ENCODE measurements at regions not wholly inside any gene's neighbourhood (a gene's known extent, or its start where the extent isn't known, plus 50 kb on each side); places are given as distances from the start of the nearest gene placed in this dataset.

DNA sequence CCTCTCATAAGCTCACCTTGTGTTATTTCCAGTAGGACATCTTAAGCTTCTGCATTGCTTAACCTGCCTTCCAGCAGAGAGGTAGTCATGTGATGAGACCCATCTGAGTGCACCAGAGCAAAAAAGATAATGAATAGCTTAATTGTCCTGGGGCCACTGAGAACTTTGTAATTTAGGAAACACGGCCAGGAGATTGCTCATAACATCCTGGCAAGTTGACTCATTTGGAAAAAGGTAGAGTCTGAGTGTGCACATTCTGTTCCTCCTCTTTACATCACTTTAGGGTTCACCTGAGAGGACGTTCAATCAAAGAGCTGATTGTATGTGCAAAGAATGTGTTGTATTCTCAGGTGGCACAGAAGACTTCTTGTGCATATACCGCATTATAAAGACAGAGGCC lies 830.2 kb upstream of the SOX11 start (continued):
- TF ChIP-seq, protein P1, sequence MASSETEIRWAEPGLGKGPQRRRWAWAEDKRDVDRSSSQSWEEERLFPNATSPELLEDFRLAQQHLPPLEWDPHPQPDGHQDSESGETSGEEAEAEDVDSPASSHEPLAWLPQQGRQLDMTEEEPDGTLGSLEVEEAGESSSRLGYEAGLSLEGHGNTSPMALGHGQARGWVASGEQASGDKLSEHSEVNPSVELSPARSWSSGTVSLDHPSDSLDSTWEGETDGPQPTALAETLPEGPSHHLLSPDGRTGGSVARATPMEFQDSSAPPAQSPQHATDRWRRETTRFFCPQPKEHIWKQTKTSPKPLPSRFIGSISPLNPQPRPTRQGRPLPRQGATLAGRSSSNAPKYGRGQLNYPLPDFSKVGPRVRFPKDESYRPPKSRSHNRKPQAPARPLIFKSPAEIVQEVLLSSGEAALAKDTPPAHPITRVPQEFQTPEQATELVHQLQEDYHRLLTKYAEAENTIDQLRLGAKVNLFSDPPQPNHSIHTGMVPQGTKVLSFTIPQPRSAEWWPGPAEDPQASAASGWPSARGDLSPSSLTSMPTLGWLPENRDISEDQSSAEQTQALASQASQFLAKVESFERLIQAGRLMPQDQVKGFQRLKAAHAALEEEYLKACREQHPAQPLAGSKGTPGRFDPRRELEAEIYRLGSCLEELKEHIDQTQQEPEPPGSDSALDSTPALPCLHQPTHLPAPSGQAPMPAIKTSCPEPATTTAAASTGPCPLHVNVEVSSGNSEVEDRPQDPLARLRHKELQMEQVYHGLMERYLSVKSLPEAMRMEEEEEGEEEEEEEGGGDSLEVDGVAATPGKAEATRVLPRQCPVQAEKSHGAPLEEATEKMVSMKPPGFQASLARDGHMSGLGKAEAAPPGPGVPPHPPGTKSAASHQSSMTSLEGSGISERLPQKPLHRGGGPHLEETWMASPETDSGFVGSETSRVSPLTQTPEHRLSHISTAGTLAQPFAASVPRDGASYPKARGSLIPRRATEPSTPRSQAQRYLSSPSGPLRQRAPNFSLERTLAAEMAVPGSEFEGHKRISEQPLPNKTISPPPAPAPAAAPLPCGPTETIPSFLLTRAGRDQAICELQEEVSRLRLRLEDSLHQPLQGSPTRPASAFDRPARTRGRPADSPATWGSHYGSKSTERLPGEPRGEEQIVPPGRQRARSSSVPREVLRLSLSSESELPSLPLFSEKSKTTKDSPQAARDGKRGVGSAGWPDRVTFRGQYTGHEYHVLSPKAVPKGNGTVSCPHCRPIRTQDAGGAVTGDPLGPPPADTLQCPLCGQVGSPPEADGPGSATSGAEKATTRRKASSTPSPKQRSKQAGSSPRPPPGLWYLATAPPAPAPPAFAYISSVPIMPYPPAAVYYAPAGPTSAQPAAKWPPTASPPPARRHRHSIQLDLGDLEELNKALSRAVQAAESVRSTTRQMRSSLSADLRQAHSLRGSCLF (CRISPR knock-in tag; IDR thresholded peaks at IDR 0.05; ENCODE audit: borderline replicate concordance) = no peak
- TF ChIP-seq ZBTB20 (CRISPR knock-in tag; IDR thresholded peaks at IDR 0.05; ENCODE audit: borderline replicate concordance, low read depth) = no peak

DNA sequence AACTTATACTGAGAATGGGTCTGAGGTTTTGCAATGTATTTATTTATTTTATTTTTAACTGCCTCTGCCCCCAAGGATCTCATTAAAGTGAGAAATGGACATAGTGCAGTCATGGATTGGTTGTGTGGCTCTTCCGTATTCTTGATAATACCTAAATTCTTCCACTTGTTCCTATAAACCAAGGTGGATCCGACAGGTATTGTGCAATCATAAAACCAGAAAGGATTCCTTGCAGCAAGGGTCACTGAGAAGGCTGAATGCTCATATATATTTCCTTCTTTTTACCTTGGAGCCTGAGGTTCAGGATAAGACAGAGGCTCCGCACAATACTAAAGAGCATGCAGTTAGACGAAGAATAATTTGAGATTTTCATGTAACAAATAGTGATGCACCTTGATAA lies 826.0 kb upstream of the SOX11 start:
- intact Hi-C loops (cut with micrococcal nuclease; ENCODE audit: unreplicated experiment) (no loop called here), in situ Hi-C loops (cut with HindIII; ENCODE audit: extremely low pct_ligation_motif_present, low pct_unique_long_range_greater_than_20kb) (no loop called here)
- CTCF ChIA-PET (ENCODE audit: low intra/inter-chr PET ratio, low total read pairs) = no interaction called here
- ATAC-seq (no peak), FAIRE-seq (no peak), DNase-seq (ENCODE audit: low spot score) (no peak)
- POLR2A ChIA-PET = no interaction called here
- Histone ChIP-seq H3K4me2 (ENCODE audit: low read depth, low read length) (no peak overlapping the region), H3K27me3 (ENCODE audit: control insufficient read depth in 1 of 2, insufficient read depth in 2 of 2, low read length in 2 of 2) (no peaks in the 10 kb centered on the region), H3K4me1 (ENCODE audit: insufficient read depth, low read length) (no peaks in the 10 kb centered on the region), H3K79me2 (ENCODE audit: insufficient read depth, low read length) (no peaks in the 10 kb centered on the region), H3K27ac (ENCODE audit: extremely low read length, insufficient read depth, low read length) (no peak overlapping the region), H3K4me3 (replicated peaks in 1 of 3; ENCODE audit: insufficient read depth in 1 of 3, low read depth in 2 of 3, low read length in 3 of 3) (no peak overlapping the region), H3K9ac (ENCODE audit: insufficient read depth, low read depth, low read length) (no peak overlapping the region), H3K9me3 (ENCODE audit: low read length) (peaks cover 83% of the 10 kb centered on the region), H3K36me3 (replicated peaks in 1 of 2; ENCODE audit: control insufficient read depth in 1 of 2, insufficient read depth in 2 of 2, low read length in 2 of 2) (no peaks in the 10 kb centered on the region), H2AFZ (ENCODE audit: low read length) (no peak overlapping the region), H4K20me1 (ENCODE audit: insufficient read depth, low read length) (no peaks in the 10 kb centered on the region)
- BruUV-seq (replicated peaks) = no TSS peak
- WGBS (ENCODE audit: low lambda C conversion rate) = 20% methylated on average over 4 of the region's 4 CpGs
- TF ChIP-seq CEBPB (IDR thresholded peaks at IDR 0.05; ENCODE audit: borderline replicate concordance, low read depth, low read length) (peak; percentile 90), LCORL (IDR thresholded peaks at IDR 0.05) (no peak), LCORL (CRISPR knock-in tag; IDR thresholded peaks at IDR 0.05) (no peak)
